C1 segment of cervical spinal cord (tissue), 14 donors: ENCODE measurements at regions not wholly inside any gene's neighbourhood (a gene's known extent, or its start where the extent isn't known, plus 50 kb on each side); places are given as distances from the start of the nearest gene placed in this dataset.
"Not testable (repeated sequence)": the region's sequence is repeated elsewhere in the genome, so short reads cannot be mapped to it uniquely, and the experiment has no call there.

ENCODE experiments used
- DNase-seq, 14 donors: peaks; one replicate each; lab custom pipeline; 2025; lab: John Stamatoyannopoulos, UW

- DNase-seq, result not testable (repeated sequence)
Observed at GRCh38 chr5:177941386-177941785, 54.7 kb downstream of the PROP1 start.

GRCh38 chr5:177939246-177940171, 56.5 kb downstream of the PROP1 start:
- DNase-seq, result peak in 1 of 14 donors; percentile 49

DNA sequence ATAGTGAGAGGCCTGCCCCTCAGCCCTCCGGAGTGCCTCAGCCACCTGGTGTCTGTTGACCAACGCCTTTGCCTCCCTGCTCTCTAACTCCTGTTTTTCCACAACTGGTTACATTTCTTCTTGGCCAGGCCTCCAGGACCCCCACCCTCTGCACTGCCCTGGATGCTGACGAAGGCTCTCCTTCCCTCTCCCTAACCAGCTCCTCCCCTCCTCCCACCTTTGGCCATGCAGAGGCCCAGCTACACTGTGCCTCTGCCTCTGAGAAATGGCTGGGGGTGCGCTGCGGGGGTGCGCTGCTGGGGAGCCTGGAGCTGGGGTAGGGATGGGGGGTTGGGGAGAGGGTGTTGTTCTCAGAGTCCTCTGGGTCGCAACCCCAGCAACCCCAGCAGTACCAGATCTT, 57.3 kb downstream of the PROP1 start:
- not testable (repeated sequence) for DNase-seq

- not testable (repeated sequence) for DNase-seq
Observed at GRCh38 chr5:177934233-177934632, 61.8 kb downstream of the PROP1 start.

GRCh38 chr5:177930269-177931022, 65.6 kb downstream of the PROP1 start:
- DNase-seq, result peak in 1 of 14 donors; percentile 74

DNA sequence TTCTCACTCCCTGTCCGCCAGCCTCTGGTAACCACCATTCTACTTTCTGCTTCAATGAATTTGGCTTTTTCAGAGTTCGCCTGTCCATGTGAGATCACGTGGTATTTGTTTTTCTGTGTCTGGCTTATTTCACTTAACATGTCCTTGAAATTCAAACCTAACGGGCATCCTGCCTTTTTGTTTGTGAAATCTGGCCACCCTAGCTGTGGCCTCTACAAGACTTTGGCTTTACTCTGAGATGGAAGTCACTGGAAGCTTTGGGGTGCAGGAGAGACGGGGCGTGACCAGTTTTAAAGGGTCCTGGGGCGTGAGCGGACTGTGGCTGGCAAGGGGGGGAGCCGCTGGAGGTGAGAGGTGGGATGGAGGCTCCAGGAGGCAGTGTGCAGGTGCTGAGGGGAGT, 66.4 kb downstream of the PROP1 start:
- DNase-seq, result not testable (repeated sequence)

DNA sequence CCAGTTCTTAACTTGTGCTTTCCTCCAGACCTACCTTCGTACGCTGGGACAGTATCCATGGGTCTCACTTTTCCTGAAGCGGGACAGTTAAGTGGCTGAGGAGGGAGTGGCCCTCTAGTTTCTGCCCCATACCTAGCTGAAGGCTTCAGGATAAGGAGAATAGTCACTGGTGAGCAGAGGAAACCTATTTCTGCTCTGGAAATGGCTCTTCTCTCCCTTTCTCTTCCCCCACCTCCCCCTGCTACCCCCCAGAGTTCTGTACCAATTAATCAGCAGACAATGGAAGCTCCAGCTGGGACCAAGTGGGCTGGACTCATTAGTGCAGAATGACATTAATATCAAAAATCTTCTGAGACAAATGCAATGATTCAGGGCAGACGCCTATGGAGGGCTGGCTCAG, 68.5 kb downstream of the PROP1 start:
- not testable (repeated sequence) for DNase-seq

GRCh38 chr5:177924577-177924976, 71.5 kb downstream of the PROP1 start:
- not testable (repeated sequence) for DNase-seq

DNA sequence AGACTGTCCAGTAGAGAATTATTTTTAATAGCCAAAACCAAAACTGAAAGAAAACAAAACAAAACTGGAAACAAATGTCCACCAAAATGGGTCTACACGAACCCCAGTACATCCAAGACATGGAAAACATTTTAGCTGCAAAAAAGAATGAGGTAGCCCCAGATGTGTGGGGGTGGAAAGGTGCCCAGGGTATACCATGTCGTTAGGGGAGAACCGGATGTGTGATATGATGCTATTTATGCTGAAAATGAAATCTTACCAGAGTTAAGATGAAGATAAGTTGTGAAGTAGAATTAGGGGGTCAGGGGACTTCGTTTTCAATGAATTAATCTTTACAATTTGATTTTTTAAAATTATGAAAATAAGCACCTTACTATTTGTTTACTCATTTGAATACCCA, 72.2 kb downstream of the PROP1 start:
- not testable (repeated sequence) for DNase-seq

DNA sequence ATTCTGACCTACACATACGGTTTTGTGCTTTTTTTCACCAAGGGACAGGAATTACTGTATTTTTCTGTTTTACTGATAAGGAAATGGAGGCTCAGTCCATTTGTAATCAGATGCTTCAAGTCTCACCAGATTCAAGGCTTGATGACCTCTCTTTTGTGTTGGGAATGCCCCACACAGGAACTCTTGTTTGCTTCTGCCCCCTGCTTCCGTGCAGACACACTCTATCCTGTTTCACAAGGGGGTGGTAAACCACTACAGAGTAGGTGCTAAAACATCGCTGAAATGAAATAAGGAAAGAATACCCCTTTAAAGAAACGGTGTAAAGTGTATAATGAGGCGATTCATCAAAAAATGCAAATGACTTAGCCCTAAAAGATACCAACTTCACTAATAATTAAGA, 72.9 kb downstream of the PROP1 start:
- not testable (repeated sequence) for DNase-seq

- not testable (repeated sequence) for DNase-seq
Observed at GRCh38 chr5:177909261-177909660, 86.8 kb downstream of the PROP1 start.

- DNase-seq, result not testable (repeated sequence)
Observed at GRCh38 chr5:177902806-177903205, 93.2 kb downstream of the PROP1 start.

DNA sequence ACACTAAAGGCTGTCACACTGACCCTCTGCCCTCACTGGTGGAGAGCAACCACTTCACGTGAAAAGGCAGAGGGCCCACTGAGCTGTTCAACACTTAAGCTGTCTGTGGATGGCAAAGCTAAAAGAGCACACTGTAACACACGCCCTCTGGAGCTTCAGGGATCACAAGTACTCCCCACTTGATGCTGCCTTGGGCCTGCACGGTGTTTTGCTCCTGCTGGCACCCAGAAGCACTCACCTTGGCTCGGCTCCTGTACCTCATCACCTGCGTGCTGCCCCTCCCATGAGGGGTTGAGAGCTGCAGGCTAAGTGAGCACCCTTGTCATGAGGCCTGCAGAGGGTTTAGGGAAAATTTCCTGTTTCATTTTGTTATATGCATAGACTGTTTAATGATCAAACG, 96.0 kb downstream of the PROP1 start:
- DNase-seq, result not testable (repeated sequence)

DNA sequence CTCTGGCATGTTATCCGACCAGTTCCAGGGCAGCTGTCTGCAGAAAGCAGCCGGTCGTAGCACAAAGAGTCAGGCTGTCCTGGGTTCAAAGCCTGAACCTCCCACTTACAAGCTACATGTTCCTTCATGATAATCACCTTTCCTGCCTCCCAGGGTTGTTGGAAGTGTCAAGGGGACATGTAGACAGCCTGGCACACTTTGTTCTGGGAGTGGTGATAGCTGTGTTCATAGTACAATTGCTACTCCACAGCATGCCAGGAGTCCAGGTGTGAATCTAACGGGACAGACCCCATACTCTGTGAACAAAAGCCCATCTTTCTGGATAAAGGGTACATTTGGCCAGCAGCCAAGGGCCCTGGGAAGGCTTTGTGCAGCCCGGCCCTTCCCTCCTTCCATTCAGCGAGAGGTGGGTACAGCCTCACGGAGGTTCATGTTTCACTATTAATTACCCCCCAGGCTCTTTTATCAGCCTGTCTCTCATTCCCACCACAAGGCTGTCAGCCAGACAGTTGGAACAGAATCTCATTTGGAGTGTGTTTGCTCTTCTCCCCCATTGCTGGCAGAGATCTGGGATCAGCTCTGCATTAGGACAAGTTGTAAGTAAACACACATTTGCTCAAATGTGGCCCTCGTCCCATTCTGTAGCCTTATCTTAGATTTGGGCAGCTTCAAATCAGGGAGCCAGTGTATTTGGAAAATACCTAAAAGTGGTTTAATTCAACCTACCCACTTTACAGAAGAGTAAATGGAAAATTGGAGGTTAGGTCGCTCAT, 101.2 kb downstream of the PROP1 start:
- DNase-seq, result not testable (repeated sequence)

DNA sequence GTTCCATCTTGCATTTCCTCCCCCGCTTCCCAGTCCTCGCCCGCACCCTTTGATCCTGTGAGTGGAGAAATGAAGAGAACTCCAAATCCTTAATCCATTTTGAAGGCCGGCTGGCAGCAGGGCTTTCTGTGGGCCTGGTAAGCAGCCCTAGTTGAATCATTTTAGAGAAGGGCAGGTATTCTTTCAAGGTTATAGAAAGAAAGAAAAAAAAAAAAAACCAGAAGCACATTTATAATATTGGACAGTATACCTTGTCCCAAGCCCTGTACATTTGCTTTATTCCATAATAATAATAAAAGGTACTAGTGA, 103.7 kb downstream of the PROP1 start:
- peak in 1 of 14 donors; percentile 20 for DNase-seq

DNA sequence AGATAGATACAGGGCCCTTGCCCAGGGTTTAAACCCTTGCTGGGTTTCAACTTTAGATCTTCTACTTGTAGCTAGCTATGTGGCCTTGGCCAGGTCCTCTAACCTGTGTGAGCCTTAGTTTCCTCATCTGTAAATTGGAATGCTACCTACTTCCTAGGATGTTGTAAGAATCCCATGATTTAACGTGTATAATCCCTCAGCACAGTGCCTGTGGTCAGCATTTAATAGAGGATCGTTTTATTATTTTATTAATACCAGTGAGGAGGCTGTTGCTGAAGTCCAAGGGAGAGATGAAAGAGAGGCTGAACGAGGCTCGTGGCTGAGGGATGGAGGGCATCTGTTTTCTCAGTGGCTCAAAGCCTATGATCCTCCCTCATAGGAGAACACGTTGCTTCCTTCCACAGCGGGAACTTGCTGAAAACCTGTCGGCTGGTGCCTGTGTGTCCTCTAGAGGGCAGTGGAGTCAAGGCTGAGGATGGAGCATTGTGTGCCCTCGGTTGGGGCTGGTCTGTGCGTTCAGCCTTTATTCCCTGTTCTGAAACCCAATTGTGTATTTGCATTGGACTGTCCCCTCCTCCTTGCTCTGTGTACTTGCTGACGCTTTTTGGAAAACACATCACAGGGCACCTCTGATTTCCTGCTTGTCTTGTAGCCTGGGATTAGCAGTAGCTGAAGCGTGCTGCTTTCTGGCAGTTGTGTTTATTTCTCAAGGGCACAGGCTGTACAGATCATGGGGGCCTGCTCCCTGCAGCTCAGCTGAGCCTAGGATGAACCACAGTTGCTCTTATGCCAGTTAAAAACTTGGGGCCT, 104.3 kb downstream of the PROP1 start:
- DNase-seq, result not testable (repeated sequence)

DNA sequence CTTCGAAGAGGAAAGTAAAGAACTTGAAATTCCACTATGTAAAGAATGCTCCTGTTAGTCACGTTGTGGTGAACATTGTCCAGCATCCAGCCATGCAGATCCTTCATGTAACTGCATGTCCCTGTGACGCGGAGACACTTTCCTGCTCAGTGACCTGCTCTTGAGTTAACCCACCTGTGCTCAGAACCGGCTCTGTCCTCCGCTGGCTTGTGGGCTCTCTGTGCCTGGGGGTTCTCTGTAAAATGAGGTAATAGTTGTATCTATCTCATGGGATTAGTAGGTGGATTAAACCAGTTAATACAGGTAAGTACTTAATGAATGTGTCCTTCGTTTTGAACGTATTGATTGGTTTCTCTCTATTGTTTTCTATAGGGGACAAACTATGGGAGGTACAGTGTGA, 100.6 kb upstream of the FAM153A start:
- DNase-seq, result not testable (repeated sequence)

DNA sequence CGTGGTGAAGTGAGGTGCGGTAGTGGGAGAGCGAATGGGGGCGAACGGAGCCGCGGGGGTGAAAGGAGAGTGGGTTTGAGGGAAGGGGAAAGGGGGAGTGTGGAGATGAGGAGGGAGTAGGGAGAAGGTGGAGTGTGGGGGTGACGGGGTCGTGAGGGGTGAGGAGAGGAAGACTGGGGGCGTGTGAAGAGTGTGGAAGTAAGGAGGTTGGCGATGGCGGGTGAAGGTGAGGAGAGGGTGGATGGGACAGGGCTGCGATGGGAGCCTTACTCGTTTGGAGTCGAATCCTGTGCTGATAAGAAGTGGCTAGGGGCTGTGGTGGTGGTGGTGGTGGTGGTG, 93.2 kb upstream of the FAM153A start:
- DNase-seq, result not testable (repeated sequence)

DNA sequence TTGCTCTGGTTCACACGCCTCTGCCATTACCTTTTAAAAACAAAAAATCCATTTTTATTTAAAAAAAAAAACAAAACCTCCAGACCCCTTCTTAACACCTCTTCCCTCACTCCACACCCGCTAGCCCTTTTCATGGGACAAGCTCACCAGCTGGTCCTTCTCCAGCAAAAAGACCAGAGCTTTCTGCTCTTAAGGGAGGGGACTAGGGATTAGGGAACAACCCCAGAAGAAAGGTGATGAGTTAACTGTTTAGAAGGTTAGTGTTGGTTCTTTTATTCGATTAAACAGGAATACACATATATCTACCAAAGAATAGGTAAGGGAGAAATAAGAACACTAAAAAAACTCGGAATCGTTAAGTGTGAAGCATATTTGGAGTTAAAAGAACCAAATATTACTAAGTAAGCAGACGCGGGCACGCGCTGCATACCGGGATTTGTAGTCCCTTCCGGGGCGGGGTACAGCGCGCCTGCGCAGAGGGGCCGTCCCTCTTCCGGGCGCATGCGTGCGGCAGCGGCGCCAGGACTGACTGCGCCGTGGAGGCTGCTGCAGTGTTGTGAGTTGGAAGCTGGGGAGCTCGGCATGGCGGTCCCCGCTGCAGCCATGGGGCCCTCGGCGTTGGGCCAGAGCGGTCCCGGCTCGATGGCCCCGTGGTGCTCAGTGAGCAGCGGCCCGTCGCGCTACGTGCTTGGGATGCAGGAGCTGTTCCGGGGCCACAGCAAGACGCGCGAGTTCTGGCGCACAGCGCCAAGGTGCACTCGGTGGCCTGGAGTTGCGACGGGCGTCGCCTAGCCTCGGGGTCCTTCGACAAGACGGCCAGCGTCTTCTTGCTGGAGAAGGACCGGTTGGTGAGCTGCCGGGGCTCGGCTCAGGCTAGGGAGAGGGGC, 92.6 kb upstream of the FAM153A start:
- DNase-seq, result peak in 1 of 14 donors; percentile 20

- DNase-seq, result not testable (repeated sequence)
Observed at GRCh38 chr5:177863822-177864446, 81.2 kb upstream of the FAM153A start.
